ENCODE measurements at regions not wholly inside any gene's neighbourhood (a gene's known extent, or its start where the extent isn't known, plus 50 kb on each side); places are given as distances from the start of the nearest gene placed in this dataset.

- TF ChIP-seq ZNF462 (CRISPR knock-in tag; IDR thresholded peaks at IDR 0.05): no peak
- TF ChIP-seq JUNB (IDR thresholded peaks at IDR 0.05; ENCODE audit: unreplicated experiment): no peak
- TF ChIP-seq STAT1 (IDR thresholded peaks at IDR 0.05; ENCODE audit: unreplicated experiment): no peak
- no peak for TF ChIP-seq ZNF331 (CRISPR knock-in tag; IDR thresholded peaks at IDR 0.05; ENCODE audit: low read depth)
- no peak for TF ChIP-seq CTCF (conservative IDR thresholded peaks at IDR 0.05; ENCODE audit: low read depth in 2 of 2)
Measured at GRCh38 chr2:217275091-217275490, 415.2 kb upstream of the TNP1 start (continued).

- H3K36me3 Mint-ChIP-seq (ENCODE audit: low read depth): no peaks in the 10 kb centered on the region
- no peak for TF ChIP-seq JUNB (IDR thresholded peaks at IDR 0.05; ENCODE audit: unreplicated experiment)
- no peak for TF ChIP-seq POLR2AphosphoS5 (IDR thresholded peaks at IDR 0.05; ENCODE audit: low read depth)
- no peak for TF ChIP-seq ZNF462 (CRISPR knock-in tag; IDR thresholded peaks at IDR 0.05)
- TF ChIP-seq EZH2 (IDR thresholded peaks at IDR 0.05; ENCODE audit: low read depth, unreplicated experiment): no peak
- no peak for TF ChIP-seq EZH2phosphoT487 (IDR thresholded peaks at IDR 0.05; ENCODE audit: unreplicated experiment)
Measured at GRCh38 chr2:217274578-217274977, 414.7 kb upstream of the TNP1 start.

More at GRCh38 chr2:217274578-217274977, 414.7 kb upstream of the TNP1 start:
- H3K9me3 Mint-ChIP-seq: no peaks in the 10 kb centered on the region
- H3K36me3 ChIP-seq (ENCODE audit: insufficient read depth): 0 out of 2 replicates have a peak, but pooled peaks cover 3% of the 10 kb centered on the region
- H3K79me2 ChIP-seq (replicated peaks; ENCODE audit: insufficient read depth): no peaks in the 10 kb centered on the region
- no peak overlapping the region for H2AFZ ChIP-seq
- H3K4me1 Mint-ChIP-seq: peaks cover 12% of the 10 kb centered on the region; the same call in 2 of the 3 replicates
- peaks cover 31% of the 10 kb centered on the region for H4K20me1 ChIP-seq (replicated peaks; ENCODE audit: insufficient read depth)
- H3K27ac ChIP-seq (ENCODE audit: low read depth): no peak overlapping the region
- H3K4me1 ChIP-seq (ENCODE audit: insufficient read depth): peaks cover 3% of the 10 kb centered on the region; the same call in 1 of the 2 replicates
- no peaks in the 10 kb centered on the region for H3K9me2 ChIP-seq (ENCODE audit: insufficient read depth)
- H3K27me3 Mint-ChIP-seq (ENCODE audit: insufficient read depth, low read depth, poor library complexity): peaks cover 95% of the 10 kb centered on the region
- H3K4me3 ChIP-seq: no peak overlapping the region
- ATAC-seq (no peak), DNase-seq (ENCODE audit: low spot score) (no peak)
- no peak overlapping the region for H3K4me2 ChIP-seq
- peaks cover 95% of the 10 kb centered on the region for H3K27me3 ChIP-seq (ENCODE audit: insufficient read depth)
- no peak overlapping the region for H3K27ac Mint-ChIP-seq
- no peaks in the 10 kb centered on the region for H3F3A ChIP-seq (replicated peaks; ENCODE audit: low read depth)
- H3K4me3 Mint-ChIP-seq: no peak overlapping the region
